ENCODE measurements at regions not wholly inside any gene's neighbourhood (a gene's known extent, or its start where the extent isn't known, plus 50 kb on each side); places are given as distances from the start of the nearest gene placed in this dataset.

- H3K4me1 ChIP-seq (ENCODE audit: insufficient read depth, insufficient read length) = no peaks in the 10 kb centered on the region
- no peak overlapping the region for H3K4me3 ChIP-seq (ENCODE audit: insufficient read length, low read depth)
- H3K36me3 ChIP-seq (ENCODE audit: insufficient read depth, insufficient read length, low read length) = no peaks in the 10 kb centered on the region
- H3K9ac ChIP-seq (ENCODE audit: insufficient read length, low read depth) = no peak overlapping the region
- no peaks in the 10 kb centered on the region for H3K9me3 ChIP-seq (ENCODE audit: insufficient read depth, low read length)
- no peak for TF ChIP-seq SUZ12 (IDR thresholded peaks at IDR 0.05; ENCODE audit: extremely low read depth, insufficient read depth, insufficient read length)
- H3K27me3 ChIP-seq (ENCODE audit: insufficient read depth, insufficient read length) = no peaks in the 10 kb centered on the region
- no peak for DNase-seq (ENCODE audit: low read depth, low spot score)
These were observed 72.1 kb upstream of the FNDC3B start for GRCh38 chr3:171967137-171967783.

GRCh38 chr3:171967932-171968678 is 71.3 kb upstream of the FNDC3B start:
- no peak for DNase-seq (ENCODE audit: low read depth, low spot score)
- H3K4me1 ChIP-seq (ENCODE audit: insufficient read depth, insufficient read length) = no peaks in the 10 kb centered on the region
- H3K9me3 ChIP-seq (ENCODE audit: insufficient read depth, low read length) = no peaks in the 10 kb centered on the region
- H3K27me3 ChIP-seq (ENCODE audit: insufficient read depth, insufficient read length) = no peaks in the 10 kb centered on the region
- no peak overlapping the region for H3K4me3 ChIP-seq (ENCODE audit: insufficient read length, low read depth)
- H3K36me3 ChIP-seq (ENCODE audit: insufficient read depth, insufficient read length, low read length) = no peaks in the 10 kb centered on the region
- no peak for TF ChIP-seq SUZ12 (IDR thresholded peaks at IDR 0.05; ENCODE audit: extremely low read depth, insufficient read depth, insufficient read length)
- no peak overlapping the region for H3K9ac ChIP-seq (ENCODE audit: insufficient read length, low read depth)

- Histone ChIP-seq H3K4me3 (ENCODE audit: insufficient read length, low read depth) (no peak overlapping the region), H3K4me1 (ENCODE audit: insufficient read depth, insufficient read length) (no peaks in the 10 kb centered on the region), H3K27me3 (ENCODE audit: insufficient read depth, insufficient read length) (no peaks in the 10 kb centered on the region), H3K9me3 (ENCODE audit: insufficient read depth, low read length) (no peaks in the 10 kb centered on the region), H3K9ac (ENCODE audit: insufficient read length, low read depth) (no peak overlapping the region), H3K36me3 (ENCODE audit: insufficient read depth, insufficient read length, low read length) (no peaks in the 10 kb centered on the region)
- DNase-seq (ENCODE audit: low read depth, low spot score) = no peak
- TF ChIP-seq SUZ12 (IDR thresholded peaks at IDR 0.05; ENCODE audit: extremely low read depth, insufficient read depth, insufficient read length) (no peak), YY1 (IDR thresholded peaks at IDR 0.05; ENCODE audit: insufficient read depth, insufficient read length) (no peak), ZNF274 (IDR thresholded peaks at IDR 0.05; ENCODE audit: low read depth, low read length) (no peak)
These were observed 69.0 kb upstream of the FNDC3B start for GRCh38 chr3:171970301-171970788.

- no peak for DNase-seq (ENCODE audit: low read depth, low spot score)
- H3K9me3 ChIP-seq (ENCODE audit: insufficient read depth, low read length) = no peaks in the 10 kb centered on the region
- no peak overlapping the region for H3K4me3 ChIP-seq (ENCODE audit: insufficient read length, low read depth)
- TF ChIP-seq ZNF274 (IDR thresholded peaks at IDR 0.05; ENCODE audit: low read depth, low read length) (no peak), YY1 (IDR thresholded peaks at IDR 0.05; ENCODE audit: insufficient read depth, insufficient read length) (no peak), SUZ12 (IDR thresholded peaks at IDR 0.05; ENCODE audit: extremely low read depth, insufficient read depth, insufficient read length) (no peak)
- no peaks in the 10 kb centered on the region for H3K4me1 ChIP-seq (ENCODE audit: insufficient read depth, insufficient read length)
- H3K9ac ChIP-seq (ENCODE audit: insufficient read length, low read depth) = no peak overlapping the region
- no peaks in the 10 kb centered on the region for H3K36me3 ChIP-seq (ENCODE audit: insufficient read depth, insufficient read length, low read length)
- no peaks in the 10 kb centered on the region for H3K27me3 ChIP-seq (ENCODE audit: insufficient read depth, insufficient read length)
These were observed 67.4 kb upstream of the FNDC3B start for GRCh38 chr3:171971919-171972514.

GRCh38 chr3:171972871-171973348 is 66.5 kb upstream of the FNDC3B start:
- no peaks in the 10 kb centered on the region for H3K4me1 ChIP-seq (ENCODE audit: insufficient read depth, insufficient read length)

GRCh38 chr3:171974986-171975837 is 64.2 kb upstream of the FNDC3B start:
- TF ChIP-seq SUZ12 (IDR thresholded peaks at IDR 0.05; ENCODE audit: extremely low read depth, insufficient read depth, insufficient read length) = no peak
- TF ChIP-seq YY1 (IDR thresholded peaks at IDR 0.05; ENCODE audit: insufficient read depth, insufficient read length) = no peak
- no peak for TF ChIP-seq ZNF274 (IDR thresholded peaks at IDR 0.05; ENCODE audit: low read depth, low read length)

More at GRCh38 chr3:171972871-171973348, 66.5 kb upstream of the FNDC3B start:
- H3K4me3 ChIP-seq (ENCODE audit: insufficient read length, low read depth) = no peak overlapping the region
- H3K36me3 ChIP-seq (ENCODE audit: insufficient read depth, insufficient read length, low read length) = no peaks in the 10 kb centered on the region
- TF ChIP-seq ZNF274 (IDR thresholded peaks at IDR 0.05; ENCODE audit: low read depth, low read length) (no peak), SUZ12 (IDR thresholded peaks at IDR 0.05; ENCODE audit: extremely low read depth, insufficient read depth, insufficient read length) (no peak), YY1 (IDR thresholded peaks at IDR 0.05; ENCODE audit: insufficient read depth, insufficient read length) (no peak)
- DNase-seq (ENCODE audit: low read depth, low spot score) = no peak
- H3K9ac ChIP-seq (ENCODE audit: insufficient read length, low read depth) = no peak overlapping the region
- no peaks in the 10 kb centered on the region for H3K9me3 ChIP-seq (ENCODE audit: insufficient read depth, low read length)
- no peaks in the 10 kb centered on the region for H3K27me3 ChIP-seq (ENCODE audit: insufficient read depth, insufficient read length)

More at GRCh38 chr3:171974986-171975837, 64.2 kb upstream of the FNDC3B start:
- Histone ChIP-seq H3K9ac (ENCODE audit: insufficient read length, low read depth) (no peak overlapping the region), H3K9me3 (ENCODE audit: insufficient read depth, low read length) (no peaks in the 10 kb centered on the region), H3K27me3 (ENCODE audit: insufficient read depth, insufficient read length) (no peaks in the 10 kb centered on the region), H3K4me1 (ENCODE audit: insufficient read depth, insufficient read length) (no peaks in the 10 kb centered on the region), H3K36me3 (ENCODE audit: insufficient read depth, insufficient read length, low read length) (no peaks in the 10 kb centered on the region), H3K4me3 (ENCODE audit: insufficient read length, low read depth) (no peak overlapping the region)
- no peak for DNase-seq (ENCODE audit: low read depth, low spot score)

Data from NT2/D1 (cell line).